GM12878 (cell line): ENCODE measurements at regions not wholly inside any gene's neighbourhood (a gene's known extent, or its start where the extent isn't known, plus 50 kb on each side); places are given as distances from the start of the nearest gene placed in this dataset.

Experiments
- ATAC-seq: fragments of 200-7000 bp; cut with Tn5 transposase; 3 replicates; pipeline ENCODE4 v1.9.1; 2020; ENCODE audit warnings: mild to moderate bottlenecking, moderate library complexity
- BruUV-seq: library from RNA; stranded (reverse); fragments of 400-500 nt; replicated peaks from 2 replicates; lab custom pipeline; 2021; lab: Mats Ljungman, UMichigan
- CTCF ChIA-PET: fragments of 300-600 bp; sonication (Branson Sonifier 250); formaldehyde crosslinking; extraction: SDS; loops from one replicate; lab custom pipeline; 2021; ENCODE audit warnings: inconsistent platforms; lab: Yijun Ruan, JAX
- POLR2A ChIA-PET: fragments of 350-600 bp; formaldehyde crosslinking; extraction: SDS; loops from one replicate; lab custom pipeline; 2021; ENCODE audit warnings: inconsistent platforms; lab: Charles Lee
- RAD21 ChIA-PET: fragments of 300-600 bp; sonication (Branson Sonifier 250); formaldehyde crosslinking; loops from one replicate; lab custom pipeline; 2023; ENCODE audit warnings: antibody characterized with exemption; ENCODE audit not compliant: unreplicated experiment; lab: Charles Lee
- SMC1A ChIA-PET: fragments of 300-600 bp; sonication (Branson Sonifier 250); formaldehyde crosslinking; loops from one replicate; lab custom pipeline; 2023; ENCODE audit not compliant: unreplicated experiment, uncharacterized antibody; lab: Charles Lee
- DNase-seq: peaks from one replicate; pipeline ENCODE4 v3.0.0-alpha.2; 2011; ENCODE audit warnings: low read depth, low spot score
- FAIRE-seq: peaks from 3 replicates; lab custom pipeline; 2011; peaks lifted over from hg19 to GRCh38; lab: Jason Lieb, UNC
- H2AFZ ChIP-seq: 2 replicates; pipeline ENCODE4 v1.6.0; 2011; ENCODE audit warnings: low read depth, low read length, control low read depth; ENCODE audit not compliant: control insufficient read depth
- H3K27ac ChIP-seq: 2 replicates; pipeline ENCODE4 v1.5.1; 2011; ENCODE audit warnings: control low read depth; ENCODE audit not compliant: control insufficient read depth, insufficient read depth
- H3K27me3 ChIP-seq, 2 experiments: replicated peaks in 1 of 2; 2 replicates each; pipeline versions ENCODE4 v1.6.0 to v1.6.1; 2011; ENCODE audit warnings: low read length in 1 of 2; ENCODE audit not compliant: control insufficient read depth in 2 of 2, insufficient read depth in 2 of 2
- H3K36me3 ChIP-seq, 2 experiments: 2 replicates each; pipeline ENCODE4 v1.5.1; 2011; ENCODE audit warnings: low read length in 1 of 2; ENCODE audit not compliant: control insufficient read depth in 2 of 2, insufficient read depth in 2 of 2
- H3K4me1 ChIP-seq: 2 replicates; pipeline ENCODE4 v1.6.1; 2011; ENCODE audit warnings: mild to moderate bottlenecking, low read length, moderate library complexity, mixed read lengths; ENCODE audit not compliant: control insufficient read depth, insufficient read depth
- H3K4me2 ChIP-seq: 2 replicates; pipeline ENCODE4 v1.6.0; 2011; ENCODE audit warnings: control low read depth; ENCODE audit not compliant: control insufficient read depth, insufficient read depth
- H3K4me3 ChIP-seq: fragments of 200-600 bp; sonication (generic); 2 replicates; pipeline ENCODE4 v1.5.1; 2016
- H3K79me2 ChIP-seq: 2 replicates; pipeline ENCODE4 v1.6.0; 2011; ENCODE audit warnings: low read length; ENCODE audit not compliant: control insufficient read depth, insufficient read depth
- H3K9ac ChIP-seq: 2 replicates; pipeline ENCODE4 v1.8.0; 2011; ENCODE audit warnings: low read length, control low read depth, mixed read lengths; ENCODE audit not compliant: control insufficient read depth, insufficient read depth
- H3K9me3 ChIP-seq: replicated peaks from 3 replicates; pipeline ENCODE4 v1.5.1; 2011; ENCODE audit warnings: mild to moderate bottlenecking, low read length; ENCODE audit not compliant: control insufficient read depth, insufficient read depth
- H4K20me1 ChIP-seq: 2 replicates; pipeline ENCODE4 v1.6.0; 2011; ENCODE audit not compliant: control insufficient read depth, insufficient read depth
- FOXK2 ChIP-seq: fragments of 450-650 bp; IDR thresholded peaks from 2 replicates; pipeline ENCODE4 v1.6.1; 2017; ENCODE audit warnings: mild to moderate bottlenecking, moderate library complexity
- IKZF2 ChIP-seq, 2 experiments: fragments of 450-650 bp; IDR thresholded peaks; 2 replicates each; pipeline ENCODE4 v1.6.1; 2017; ENCODE audit warnings: mild to moderate bottlenecking in 2 of 2, moderate library complexity in 2 of 2
- KLF5 ChIP-seq: fragments of 450-650 bp; IDR thresholded peaks from 2 replicates; pipeline ENCODE4 v1.6.1; 2014; ENCODE audit warnings: mild to moderate bottlenecking; ENCODE audit not compliant: partially characterized antibody
- SREBF2 ChIP-seq: IDR thresholded peaks from 2 replicates; pipeline ENCODE4 v1.6.1; 2012; ENCODE audit warnings: mild to moderate bottlenecking, low read length
- ZSCAN29 ChIP-seq: fragments of 450-650 bp; IDR thresholded peaks from 2 replicates; pipeline ENCODE4 v1.6.1; 2017; ENCODE audit warnings: mild to moderate bottlenecking, moderate library complexity
- WGBS: methylation state at CpG from one replicate; pipeline ENCODE4 v1.1.6; 2016; ENCODE audit warnings: low lambda C conversion rate; ENCODE audit not compliant: insufficient replicate concordance, insufficient coverage; ENCODE audit errors: missing lambda C conversion rate; 5-methylcytosine and 5-hydroxymethylcytosine counted together
- in situ Hi-C: fragments of 300-500 bp; cut with MboI; formaldehyde crosslinking; loops from 9 replicates; pipeline ENCODE4 v1.14.3; 2018; ENCODE audit warnings: mixed read lengths
- intact Hi-C: fragments of 100-400 bp; cut with micrococcal nuclease; formaldehyde crosslinking; loops from one replicate; pipeline ENCODE4 v1.14.2; 2022; ENCODE audit not compliant: unreplicated experiment
- TF ChIP-seq, protein P1 (sequence below): fragments of 450-650 bp; IDR thresholded peaks from 2 replicates; pipeline ENCODE4 v1.6.1; 2018; ENCODE audit warnings: borderline replicate concordance, mild to moderate bottlenecking; ENCODE audit not compliant: partially characterized antibody
- TF ChIP-seq, protein P2 (sequence below): fragments of 450-650 bp; IDR thresholded peaks from 2 replicates; pipeline ENCODE4 v1.6.1; 2017; ENCODE audit warnings: mild to moderate bottlenecking, moderate library complexity
- TF ChIP-seq, protein P3 (sequence below): IDR thresholded peaks from 2 replicates; pipeline ENCODE4 v1.6.1; 2012; ENCODE audit warnings: low read depth, low read length, improper control_type of control experiment
- TF ChIP-seq, protein P4 (sequence below): IDR thresholded peaks from 2 replicates; pipeline ENCODE4 v1.6.1; 2011; ENCODE audit warnings: borderline replicate concordance, low read depth, mild to moderate bottlenecking, moderate library complexity, low read length; ENCODE audit not compliant: insufficient read depth, poor library complexity, severe bottlenecking

DNA sequence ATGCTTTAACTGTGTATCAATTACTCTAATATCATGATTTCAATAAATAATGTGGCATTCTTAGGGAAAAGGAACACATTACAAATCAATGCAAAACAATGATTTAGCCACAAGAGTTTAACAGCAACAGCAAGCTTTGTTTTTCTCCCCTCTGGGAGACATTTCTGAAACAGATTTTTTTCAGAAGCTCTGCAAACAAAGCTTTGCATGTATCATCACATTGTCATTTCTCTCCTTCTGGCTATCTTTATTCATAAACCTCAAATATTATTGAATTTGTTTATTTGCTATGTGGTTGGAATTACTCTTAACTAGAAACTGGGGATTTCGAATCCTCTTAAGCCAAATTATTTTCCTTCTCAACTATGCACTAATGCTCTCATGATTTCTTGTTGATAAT lies 278.4 kb upstream of the ATXN7L3B start:
- H2AFZ ChIP-seq: no peak overlapping the region
- no peak overlapping the region for H3K27ac ChIP-seq
- no TSS peak for BruUV-seq
- ChIA-PET SMC1A (no interaction called here), POLR2A (no interaction called here), CTCF (no interaction called here), RAD21 (no interaction called here)
- in situ Hi-C loops: no loop called here
- H3K9ac ChIP-seq: no peak overlapping the region
- no peaks in the 10 kb centered on the region for H3K9me3 ChIP-seq
- intact Hi-C loops: no loop called here
- no peaks in the 10 kb centered on the region for H3K36me3 ChIP-seq
- H3K4me2 ChIP-seq: no peak overlapping the region
- ATAC-seq: no peak
- FAIRE-seq: no peak
- no peak overlapping the region for H3K4me3 ChIP-seq
- H3K79me2 ChIP-seq: no peaks in the 10 kb centered on the region
- H3K27me3 ChIP-seq: no peaks in the 10 kb centered on the region
- no peaks in the 10 kb centered on the region for H4K20me1 ChIP-seq
- no peak for DNase-seq
- TF ChIP-seq, protein P1, sequence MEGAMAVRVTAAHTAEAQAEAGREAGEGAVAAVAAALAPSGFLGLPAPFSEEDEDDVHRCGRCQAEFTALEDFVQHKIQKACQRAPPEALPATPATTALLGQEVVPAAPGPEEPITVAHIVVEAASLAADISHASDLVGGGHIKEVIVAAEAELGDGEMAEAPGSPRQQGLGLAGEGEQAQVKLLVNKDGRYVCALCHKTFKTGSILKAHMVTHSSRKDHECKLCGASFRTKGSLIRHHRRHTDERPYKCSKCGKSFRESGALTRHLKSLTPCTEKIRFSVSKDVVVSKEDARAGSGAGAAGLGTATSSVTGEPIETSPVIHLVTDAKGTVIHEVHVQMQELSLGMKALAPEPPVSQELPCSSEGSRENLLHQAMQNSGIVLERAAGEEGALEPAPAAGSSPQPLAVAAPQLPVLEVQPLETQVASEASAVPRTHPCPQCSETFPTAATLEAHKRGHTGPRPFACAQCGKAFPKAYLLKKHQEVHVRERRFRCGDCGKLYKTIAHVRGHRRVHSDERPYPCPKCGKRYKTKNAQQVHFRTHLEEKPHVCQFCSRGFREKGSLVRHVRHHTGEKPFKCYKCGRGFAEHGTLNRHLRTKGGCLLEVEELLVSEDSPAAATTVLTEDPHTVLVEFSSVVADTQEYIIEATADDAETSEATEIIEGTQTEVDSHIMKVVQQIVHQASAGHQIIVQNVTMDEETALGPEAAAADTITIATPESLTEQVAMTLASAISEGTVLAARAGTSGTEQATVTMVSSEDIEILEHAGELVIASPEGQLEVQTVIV: no peak
- TF ChIP-seq IKZF2 (IDR thresholded peaks at IDR 0.05) (no peak), KLF5 (no peak), SREBF2 (no peak), ZSCAN29 (no peak), FOXK2 (no peak)
- TF ChIP-seq, protein P2, sequence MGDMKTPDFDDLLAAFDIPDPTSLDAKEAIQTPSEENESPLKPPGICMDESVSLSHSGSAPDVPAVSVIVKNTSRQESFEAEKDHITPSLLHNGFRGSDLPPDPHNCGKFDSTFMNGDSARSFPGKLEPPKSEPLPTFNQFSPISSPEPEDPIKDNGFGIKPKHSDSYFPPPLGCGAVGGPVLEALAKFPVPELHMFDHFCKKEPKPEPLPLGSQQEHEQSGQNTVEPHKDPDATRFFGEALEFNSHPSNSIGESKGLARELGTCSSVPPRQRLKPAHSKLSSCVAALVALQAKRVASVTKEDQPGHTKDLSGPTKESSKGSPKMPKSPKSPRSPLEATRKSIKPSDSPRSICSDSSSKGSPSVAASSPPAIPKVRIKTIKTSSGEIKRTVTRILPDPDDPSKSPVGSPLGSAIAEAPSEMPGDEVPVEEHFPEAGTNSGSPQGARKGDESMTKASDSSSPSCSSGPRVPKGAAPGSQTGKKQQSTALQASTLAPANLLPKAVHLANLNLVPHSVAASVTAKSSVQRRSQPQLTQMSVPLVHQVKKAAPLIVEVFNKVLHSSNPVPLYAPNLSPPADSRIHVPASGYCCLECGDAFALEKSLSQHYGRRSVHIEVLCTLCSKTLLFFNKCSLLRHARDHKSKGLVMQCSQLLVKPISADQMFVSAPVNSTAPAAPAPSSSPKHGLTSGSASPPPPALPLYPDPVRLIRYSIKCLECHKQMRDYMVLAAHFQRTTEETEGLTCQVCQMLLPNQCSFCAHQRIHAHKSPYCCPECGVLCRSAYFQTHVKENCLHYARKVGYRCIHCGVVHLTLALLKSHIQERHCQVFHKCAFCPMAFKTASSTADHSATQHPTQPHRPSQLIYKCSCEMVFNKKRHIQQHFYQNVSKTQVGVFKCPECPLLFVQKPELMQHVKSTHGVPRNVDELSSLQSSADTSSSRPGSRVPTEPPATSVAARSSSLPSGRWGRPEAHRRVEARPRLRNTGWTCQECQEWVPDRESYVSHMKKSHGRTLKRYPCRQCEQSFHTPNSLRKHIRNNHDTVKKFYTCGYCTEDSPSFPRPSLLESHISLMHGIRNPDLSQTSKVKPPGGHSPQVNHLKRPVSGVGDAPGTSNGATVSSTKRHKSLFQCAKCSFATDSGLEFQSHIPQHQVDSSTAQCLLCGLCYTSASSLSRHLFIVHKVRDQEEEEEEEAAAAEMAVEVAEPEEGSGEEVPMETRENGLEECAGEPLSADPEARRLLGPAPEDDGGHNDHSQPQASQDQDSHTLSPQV: no peak
- TF ChIP-seq, protein P3, sequence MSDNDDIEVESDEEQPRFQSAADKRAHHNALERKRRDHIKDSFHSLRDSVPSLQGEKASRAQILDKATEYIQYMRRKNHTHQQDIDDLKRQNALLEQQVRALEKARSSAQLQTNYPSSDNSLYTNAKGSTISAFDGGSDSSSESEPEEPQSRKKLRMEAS: no peak
- TF ChIP-seq, protein P4, sequence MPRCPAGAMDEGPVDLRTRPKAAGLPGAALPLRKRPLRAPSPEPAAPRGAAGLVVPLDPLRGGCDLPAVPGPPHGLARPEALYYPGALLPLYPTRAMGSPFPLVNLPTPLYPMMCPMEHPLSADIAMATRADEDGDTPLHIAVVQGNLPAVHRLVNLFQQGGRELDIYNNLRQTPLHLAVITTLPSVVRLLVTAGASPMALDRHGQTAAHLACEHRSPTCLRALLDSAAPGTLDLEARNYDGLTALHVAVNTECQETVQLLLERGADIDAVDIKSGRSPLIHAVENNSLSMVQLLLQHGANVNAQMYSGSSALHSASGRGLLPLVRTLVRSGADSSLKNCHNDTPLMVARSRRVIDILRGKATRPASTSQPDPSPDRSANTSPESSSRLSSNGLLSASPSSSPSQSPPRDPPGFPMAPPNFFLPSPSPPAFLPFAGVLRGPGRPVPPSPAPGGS: no peak
- no peaks in the 10 kb centered on the region for H3K4me1 ChIP-seq
- whole genome bisulfite sequencing: 0% methylated on average over 1 of the region's 1 CpG
